HG02588 (cell line): ENCODE measurements at regions not wholly inside any gene's neighbourhood (a gene's known extent, or its start where the extent isn't known, plus 50 kb on each side); places are given as distances from the start of the nearest gene placed in this dataset.
"Not testable (repeated sequence)": the region's sequence is repeated elsewhere in the genome, so short reads cannot be mapped to it uniquely, and the experiment has no call there.

Source experiments
- ATAC-seq: cut with Tn5 transposase; IDR thresholded peaks from one replicate; pipeline ENCODE4 v1.9.1; 2021; ENCODE audit warnings: mild to moderate bottlenecking, moderate library complexity; ENCODE audit not compliant: unreplicated experiment

DNA sequence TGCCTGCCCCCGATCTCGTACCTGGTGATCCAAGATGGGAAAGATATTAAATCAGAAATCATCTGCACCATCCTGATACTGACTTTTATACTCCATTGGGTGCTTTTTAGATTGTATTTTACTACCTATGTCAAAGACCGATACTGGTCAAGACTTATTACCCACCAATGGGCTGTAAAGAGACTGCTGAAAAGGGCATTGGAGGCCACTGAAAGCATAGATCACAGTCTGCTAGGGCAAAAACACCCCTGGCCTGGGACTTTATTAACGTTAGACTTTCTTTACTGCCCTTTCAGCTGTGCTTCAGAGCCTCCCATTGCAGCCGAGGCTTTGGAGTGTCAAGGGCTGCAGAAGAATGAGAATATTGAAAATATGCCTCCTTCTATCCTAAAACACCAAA, 472.8 kb upstream of the DDX18 start:
- ATAC-seq: no peak

DNA sequence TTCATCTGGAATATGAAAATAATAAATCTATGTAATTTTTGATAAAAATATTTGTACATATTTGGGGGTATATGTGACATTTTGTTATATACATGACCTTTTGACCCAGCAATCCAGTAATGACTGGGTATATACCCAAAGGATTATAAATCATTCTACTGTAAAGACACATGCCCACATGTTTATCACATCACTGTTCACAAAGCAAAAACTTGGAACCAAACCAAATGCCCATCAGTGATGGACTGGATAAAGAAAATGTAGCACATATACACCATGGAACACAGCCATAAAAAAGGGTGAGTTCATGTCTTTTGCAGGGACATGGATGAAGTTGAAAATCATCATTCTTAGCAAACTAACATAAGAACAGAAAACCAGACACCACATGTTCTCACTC, 472.1 kb upstream of the DDX18 start:
- no peak for ATAC-seq

DNA sequence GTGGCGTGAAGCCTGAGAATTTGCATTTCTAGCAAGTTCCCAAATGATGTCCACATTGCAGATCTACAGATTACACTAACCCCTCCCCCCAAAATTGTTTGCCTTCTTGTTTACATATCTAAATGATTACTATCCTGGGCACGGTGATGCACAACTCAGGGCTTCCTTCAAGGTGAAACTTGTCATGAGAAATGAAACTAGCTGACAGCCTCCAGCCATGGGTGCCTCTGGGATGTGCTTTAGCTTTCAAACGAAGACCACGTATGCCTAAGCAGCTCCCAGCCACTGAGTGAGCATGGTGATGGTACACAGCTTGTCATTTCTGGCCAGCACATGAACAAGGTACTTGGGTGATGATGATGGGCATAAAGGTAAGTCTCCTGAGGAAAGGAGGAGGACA, 464.8 kb upstream of the DDX18 start:
- ATAC-seq: no peak

DNA sequence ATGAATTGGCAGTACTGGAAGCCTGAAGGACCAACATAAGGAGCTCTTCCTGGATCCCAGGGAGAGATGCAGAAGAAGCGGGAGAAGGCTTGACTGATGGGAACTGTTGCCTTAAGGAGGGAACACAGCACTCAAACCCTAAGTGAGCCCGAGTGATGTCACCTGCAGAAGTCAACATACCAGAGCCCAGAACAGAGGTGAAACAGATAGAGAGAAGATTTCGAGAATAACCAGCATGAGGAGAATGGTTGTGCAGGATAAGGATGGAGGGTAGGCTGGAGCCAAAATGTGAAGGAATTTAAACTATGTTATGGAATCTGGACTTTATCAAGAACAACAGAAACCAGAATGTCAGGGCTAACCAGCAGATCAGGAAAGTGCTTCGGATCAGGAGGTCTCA, 463.1 kb upstream of the DDX18 start:
- ATAC-seq: no peak

DNA sequence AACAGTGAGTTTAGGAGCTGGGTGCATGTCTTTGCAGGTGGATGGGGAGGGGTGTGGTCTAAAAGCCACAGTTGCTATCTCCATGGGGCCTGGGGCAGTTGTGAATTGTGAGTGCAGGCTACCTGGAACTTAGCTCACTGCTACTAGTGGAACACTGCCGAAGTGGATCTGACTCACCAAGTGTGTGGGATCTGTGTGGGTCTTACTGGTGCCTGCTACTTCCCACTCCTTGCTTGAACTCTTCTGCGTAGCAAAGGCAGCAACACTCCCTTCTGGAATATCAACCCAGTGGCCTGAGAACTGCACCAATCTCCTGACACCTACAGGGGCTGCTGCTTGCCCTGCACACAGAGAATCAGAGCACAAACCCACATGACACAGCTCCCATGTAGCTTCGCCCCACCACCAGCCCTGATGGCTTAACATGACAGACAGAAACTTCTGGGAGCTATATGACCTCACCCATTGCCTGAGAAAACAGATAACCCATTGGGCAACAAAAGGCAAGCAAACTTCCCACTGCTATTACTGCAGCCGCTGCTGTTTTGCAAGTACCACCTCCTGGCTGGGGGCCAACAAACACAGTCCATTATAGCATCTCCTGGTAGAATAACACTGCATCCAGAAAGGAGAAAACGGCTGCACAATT, 455.1 kb upstream of the DDX18 start:
- ATAC-seq: no peak

DNA sequence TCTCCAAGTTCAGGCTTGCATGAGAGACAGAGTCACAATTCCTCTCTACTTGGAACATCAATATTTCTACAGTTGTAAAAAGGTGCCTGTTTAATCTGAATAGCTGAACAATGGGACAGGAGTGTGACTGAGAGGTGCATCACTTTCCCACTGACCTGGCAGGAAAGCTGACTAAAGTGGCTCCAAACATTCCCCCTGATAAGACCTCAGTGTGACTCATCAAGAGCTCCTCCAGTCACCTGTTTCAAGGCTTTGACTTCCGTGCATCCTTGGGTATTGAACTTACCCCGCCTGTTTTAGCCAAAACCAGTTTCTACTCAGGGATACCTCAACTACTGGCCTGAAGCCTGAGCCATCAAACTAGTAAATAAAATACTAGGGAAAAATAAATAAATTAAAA, 453.9 kb upstream of the DDX18 start:
- no peak for ATAC-seq

DNA sequence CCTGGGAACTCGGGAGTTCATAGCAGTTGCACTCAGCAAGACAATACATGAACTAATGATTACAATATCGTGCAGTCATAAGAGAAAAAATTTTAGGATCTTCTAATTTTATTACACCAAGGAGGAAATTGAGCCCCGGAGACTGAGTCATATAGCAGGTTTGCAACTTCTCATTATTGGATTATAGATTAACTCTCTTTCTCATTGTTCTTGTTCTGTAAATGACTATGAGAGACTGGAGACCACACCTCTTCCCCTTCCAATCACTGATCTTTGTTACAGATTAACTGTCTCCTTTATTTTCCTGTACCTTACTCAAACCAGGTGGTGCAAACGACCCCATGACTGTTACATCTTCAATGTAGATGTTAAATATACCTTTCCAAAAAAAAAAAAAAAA, 435.8 kb upstream of the DDX18 start:
- peak; percentile 83 for ATAC-seq

DNA sequence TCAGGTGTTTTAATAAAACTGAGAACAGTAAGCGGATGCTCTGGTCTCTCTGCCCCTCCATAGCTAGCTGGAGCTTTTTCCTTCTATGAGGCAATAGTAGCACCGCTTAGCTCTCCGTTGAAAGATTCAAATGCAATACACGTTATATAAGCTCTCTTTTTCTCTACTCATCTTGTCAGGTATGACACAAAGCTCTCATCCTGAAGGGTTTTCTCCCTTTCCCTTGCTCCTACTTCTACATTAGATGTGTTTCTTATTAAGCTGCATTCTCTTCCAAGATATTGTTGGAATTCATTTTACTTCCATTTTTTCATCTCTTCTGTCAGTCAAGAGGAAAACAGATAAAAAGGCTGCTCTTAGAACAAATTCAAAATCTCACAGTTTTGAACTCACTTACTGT, 434.6 kb upstream of the DDX18 start:
- no peak for ATAC-seq

DNA sequence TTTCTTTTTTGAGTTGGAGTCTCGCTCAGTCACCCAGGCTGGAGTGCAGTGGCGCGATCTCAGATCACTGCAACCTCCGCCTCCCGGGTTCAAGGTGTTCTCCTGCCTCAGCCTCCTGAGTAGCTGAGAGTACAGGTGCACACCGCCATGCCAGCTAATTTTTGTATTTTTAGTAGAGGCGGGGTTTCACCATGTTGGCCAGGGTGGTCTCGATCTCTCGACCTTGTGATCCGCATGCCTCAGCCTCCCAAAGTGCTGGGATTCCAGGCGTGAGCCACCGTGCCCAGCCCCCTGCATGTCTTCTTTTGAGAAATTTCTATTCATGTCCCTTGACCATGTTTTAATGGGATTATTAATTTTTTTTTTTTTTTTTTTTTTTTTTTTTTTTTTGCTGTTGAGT, 430.5 kb upstream of the DDX18 start:
- not testable (repeated sequence) for ATAC-seq

DNA sequence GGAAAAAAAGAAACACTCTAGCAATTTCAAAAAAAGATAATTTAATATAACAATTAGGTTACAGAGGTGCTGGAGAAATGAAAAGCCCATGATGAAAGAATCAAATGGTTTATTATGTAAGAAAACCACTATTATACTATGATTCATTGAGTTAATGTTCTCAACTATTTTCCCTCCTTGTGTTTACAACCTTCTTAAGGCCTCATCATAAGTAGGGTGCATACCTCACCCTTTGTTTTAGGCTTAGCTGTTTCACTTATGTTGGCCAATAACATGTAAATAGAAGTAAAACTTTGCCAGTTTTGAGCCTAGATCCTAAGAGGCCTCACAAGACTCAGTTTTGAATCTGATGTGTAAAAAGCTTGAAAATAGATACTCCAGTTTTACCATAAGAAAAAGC, 418.3 kb upstream of the DDX18 start:
- ATAC-seq: no peak

DNA sequence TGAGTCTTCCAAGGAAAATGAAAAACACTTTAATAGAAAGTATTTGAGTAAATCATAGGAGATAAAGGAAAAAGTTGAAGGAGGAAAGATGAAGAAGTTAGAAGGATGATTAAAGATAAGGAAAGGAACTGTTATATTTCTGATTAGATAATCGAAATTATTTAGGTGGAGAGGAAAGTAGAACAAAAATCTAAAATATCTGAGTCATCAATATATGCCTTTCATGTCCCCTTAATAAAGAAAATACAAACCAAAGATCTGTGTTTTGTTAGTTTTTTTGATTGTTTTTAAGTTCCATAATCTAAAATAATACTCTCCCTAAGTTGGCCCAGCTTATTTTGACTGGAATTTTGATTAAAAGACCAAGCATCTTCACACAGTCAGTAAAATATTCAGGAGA, 412.9 kb upstream of the DDX18 start:
- ATAC-seq: no peak

DNA sequence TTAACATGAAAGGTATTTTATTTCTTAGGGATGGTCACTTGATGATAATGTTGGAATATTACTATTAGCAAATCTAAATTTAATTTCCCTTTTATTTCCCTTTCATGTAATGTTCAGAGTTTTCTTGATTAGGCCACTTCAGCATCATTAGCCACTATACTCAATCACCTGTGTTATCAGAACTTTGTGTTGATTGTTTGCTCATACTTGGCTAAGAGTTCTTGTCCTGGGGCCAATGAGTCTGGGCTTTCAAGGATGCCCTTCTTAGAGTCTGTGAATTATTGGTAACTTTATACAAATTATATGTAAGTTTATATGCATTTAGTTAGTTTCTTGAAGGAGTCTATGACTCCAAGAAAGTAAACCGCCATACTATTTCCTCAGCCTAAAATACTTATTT, 408.0 kb upstream of the DDX18 start:
- ATAC-seq: no peak

DNA sequence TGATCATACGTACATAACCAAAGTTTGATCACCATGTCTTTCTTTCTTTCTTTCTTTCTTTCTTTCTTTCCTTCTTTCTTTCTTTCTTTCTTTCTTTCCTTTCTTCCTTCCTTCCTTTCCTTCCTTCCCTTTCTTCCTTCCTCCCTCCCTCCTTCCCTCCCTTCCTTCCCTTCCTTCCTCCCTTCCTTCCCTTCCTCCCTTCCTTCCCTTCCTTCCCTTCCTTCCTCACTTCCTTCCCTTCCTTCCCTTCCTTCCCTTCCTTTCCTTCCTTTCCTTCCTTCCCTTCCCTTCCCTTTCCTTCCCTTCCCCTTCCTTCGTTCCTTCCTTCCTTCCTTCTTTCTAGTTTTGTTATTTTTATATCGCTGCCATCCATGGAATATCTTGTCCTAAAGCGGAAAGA, 406.7 kb upstream of the DDX18 start:
- ATAC-seq: no peak

DNA sequence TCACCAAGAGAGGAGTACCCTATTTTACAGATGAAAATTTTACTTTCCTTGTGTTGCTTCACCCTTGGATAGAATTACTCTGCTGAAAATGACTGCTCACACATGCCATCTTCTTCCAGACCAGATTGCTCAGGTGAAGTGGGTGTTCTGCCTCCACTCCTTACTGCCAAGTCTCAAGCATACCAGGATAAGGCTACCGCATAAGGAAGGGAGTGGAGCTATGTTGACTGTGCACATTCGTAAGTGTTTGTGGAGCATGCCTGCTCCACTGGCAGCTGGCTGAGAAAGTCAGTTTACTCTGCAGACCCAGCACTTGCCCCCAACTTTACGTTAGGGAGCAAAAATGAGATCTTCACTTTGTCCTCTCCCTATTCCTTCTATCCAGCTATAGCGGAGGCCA, 405.0 kb upstream of the DDX18 start:
- ATAC-seq: no peak

DNA sequence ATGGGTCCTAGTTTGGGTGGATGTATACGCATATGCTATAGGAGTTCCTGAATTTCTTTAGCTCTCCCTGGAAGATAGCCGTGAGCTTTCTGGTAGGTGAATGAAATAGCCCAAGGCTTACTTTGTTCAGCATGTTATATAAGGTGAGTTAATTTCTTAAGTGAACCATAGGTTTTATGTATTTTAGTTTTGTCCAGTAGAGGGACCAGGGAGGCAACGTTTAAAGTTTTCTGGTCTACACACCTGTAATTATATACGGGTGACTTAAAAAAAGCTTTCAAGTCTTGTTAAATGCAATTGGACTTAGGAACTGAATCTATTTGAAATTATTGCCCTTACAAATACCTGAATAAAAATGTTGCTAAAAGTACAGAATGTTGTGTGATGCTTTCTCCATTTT, 402.5 kb upstream of the DDX18 start:
- no peak for ATAC-seq

DNA sequence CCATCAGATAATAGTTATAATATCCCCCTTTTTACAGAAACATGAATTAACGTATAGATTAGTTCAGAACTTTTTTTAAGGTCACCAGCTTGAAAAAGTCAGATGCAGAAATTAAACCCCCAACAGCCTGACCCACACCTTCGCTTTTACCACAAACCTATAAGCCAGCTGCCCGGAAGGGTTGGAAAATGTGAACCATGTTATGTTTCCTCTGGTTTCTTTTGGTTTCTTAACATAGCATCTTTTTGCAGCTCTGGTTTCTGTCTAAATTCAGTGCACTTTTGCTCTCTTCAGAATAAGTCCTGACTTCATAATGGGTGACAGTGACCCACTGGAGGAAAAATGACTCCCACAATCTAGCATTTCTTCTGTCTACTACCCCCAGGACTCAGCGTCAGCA, 381.7 kb upstream of the DDX18 start:
- ATAC-seq: no peak

DNA sequence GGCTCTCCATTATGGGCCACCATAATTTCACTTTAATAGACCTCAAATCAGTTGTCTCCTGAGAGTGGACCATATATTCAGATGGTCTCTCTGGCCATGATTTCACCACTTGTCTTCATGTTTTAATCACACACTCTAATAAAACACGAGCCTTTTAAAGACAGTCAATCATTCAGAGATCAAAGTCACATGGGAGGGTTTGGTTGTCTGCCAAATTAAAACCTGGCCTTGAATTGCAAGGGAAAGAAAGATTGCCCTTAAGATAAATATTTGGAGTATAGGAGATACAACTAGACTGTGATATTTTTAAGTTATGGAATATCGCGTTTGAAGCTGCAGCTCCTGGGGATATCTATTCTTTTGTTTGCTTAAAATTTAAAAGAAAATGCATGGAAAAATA, 377.8 kb upstream of the DDX18 start:
- no peak for ATAC-seq

DNA sequence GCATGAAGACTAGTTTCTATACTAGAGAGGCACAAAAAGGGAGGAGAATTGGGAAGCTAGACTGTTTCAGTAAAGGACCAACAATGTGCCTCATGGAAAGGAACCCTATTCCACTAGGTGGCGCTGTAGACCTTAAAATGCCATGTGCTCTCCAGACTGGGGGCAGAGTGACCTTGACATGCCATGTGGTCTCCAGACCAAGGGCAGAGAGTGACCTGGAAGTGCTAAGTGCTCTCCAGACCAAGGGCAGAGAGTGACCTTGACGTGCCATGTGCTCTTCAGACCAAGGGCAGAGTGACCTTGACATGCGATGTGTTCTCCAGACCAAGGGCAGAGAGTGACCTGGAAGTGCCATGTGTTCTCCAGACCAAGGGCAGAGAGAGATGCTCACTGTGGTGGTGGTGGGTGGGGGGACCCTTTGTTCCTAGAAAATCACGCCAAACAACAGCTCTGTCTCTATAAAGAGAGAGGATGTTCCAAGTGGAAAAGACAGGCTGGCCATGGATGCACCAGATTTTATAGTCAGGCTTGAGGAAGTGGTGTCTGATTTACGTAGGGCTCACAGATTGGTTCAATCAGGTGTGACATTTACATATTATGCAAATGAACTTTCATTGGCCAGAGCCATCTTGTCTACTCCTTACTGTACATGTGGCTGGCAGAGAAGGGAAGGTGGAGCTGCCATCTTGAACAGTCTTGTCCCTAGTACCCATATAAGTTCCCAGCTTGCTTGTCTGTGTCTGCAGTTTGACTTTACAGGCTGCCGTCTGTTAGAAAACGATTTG, 344.0 kb upstream of the DDX18 start:
- no peak for ATAC-seq

DNA sequence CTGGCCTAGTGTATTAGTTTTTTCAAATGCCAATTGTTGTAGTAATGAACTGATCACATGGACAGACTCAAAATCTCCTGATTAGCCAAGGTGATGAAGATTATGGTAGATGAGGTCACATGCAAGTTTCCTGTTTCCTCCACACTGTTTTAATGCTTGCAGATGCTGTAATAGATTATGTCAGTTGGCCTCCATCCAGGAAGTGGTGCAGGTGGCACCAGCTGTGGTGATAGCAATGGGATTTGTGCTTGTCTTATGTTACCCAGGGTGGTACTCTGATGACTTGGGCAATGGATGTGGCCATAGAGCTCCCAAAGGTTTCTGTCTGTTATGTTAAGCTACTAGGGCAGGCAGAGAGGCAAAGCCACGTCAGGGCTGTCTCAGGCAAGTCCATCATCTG, 332.9 kb upstream of the DDX18 start:
- no peak for ATAC-seq

DNA sequence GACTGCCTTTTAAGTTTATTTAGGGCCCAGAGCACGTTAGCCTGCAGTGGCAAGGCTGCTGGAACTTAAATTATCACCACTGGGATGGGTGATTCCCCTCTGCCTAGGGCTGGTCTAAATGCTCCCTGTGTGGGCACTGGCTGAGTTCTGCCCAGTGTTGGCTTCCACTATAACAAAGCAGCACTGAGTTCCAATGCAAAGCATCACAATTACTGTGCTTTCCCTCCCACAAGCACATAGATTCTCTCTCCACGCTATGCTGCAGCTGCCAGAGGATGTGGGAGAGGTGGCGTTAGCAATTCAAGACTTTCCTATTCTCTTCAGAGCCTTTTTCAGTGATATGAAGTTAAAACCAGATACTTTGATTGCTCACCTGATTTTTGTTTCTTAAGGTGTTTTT, 328.9 kb upstream of the DDX18 start:
- ATAC-seq: no peak

DNA sequence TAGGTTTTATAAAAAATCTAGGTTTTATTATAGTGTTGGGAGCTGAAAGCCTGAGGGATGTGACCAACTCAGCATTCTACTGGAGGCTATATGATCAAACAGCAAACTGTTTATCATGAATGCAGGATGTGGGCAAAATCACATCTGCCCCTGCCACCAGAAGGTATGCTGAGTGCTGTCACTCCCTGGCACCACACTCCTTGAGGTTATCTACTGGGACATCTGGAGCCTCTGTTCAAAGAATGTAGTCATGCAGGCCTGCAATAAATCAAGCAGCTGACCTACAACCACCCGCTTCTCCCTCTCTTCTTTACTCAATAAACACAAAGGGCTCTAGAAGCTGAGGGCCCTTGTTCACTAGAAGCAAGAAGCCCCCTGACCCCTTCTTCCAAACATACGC, 328.4 kb upstream of the DDX18 start:
- ATAC-seq: no peak

DNA sequence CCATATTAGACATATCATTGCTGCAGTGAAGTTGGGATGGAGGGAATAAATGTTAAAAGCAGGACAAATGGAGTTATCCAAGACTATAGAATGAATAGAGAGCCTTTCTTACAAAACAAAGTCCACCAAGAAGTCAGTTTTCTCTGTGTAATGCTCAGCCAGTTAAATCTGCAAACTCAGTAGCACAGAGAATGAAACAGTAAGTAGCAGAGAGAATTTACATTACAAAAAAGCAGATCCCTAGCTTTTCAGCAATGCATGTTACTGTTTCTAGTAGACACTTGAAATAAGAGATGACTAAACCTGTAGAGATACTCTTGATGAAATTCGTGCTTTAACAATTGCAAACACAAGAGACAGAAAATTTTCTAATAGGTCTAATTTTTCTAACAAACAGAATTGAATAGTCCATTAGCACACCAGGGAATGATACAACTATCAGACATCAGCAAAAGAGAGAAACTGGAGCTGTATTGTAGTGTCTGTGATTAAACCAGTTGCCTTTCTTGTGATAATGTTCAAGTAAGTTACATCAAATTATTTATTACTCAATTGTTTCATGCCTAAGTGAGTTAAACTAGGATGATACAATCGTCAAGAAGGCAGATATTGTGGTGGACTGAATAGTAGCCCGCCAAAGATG, 322.2 kb upstream of the DDX18 start:
- ATAC-seq: no peak
